ENCODE measurements at regions not wholly inside any gene's neighbourhood (a gene's known extent, or its start where the extent isn't known, plus 50 kb on each side); places are given as distances from the start of the nearest gene placed in this dataset.

GRCh38 chr13:31395090-31395489 lies 195.3 kb downstream of the B3GLCT start:
- TF ChIP-seq POLR2A (IDR thresholded peaks at IDR 0.05) = no peak
- TF ChIP-seq, protein P1, sequence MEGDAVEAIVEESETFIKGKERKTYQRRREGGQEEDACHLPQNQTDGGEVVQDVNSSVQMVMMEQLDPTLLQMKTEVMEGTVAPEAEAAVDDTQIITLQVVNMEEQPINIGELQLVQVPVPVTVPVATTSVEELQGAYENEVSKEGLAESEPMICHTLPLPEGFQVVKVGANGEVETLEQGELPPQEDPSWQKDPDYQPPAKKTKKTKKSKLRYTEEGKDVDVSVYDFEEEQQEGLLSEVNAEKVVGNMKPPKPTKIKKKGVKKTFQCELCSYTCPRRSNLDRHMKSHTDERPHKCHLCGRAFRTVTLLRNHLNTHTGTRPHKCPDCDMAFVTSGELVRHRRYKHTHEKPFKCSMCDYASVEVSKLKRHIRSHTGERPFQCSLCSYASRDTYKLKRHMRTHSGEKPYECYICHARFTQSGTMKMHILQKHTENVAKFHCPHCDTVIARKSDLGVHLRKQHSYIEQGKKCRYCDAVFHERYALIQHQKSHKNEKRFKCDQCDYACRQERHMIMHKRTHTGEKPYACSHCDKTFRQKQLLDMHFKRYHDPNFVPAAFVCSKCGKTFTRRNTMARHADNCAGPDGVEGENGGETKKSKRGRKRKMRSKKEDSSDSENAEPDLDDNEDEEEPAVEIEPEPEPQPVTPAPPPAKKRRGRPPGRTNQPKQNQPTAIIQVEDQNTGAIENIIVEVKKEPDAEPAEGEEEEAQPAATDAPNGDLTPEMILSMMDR (IDR thresholded peaks at IDR 0.05 in 4 of 5, conservative IDR thresholded peaks at IDR 0.05 in 1 of 5) = no peak
